Central memory CD8-positive, alpha-beta T cell (primary cell): ENCODE measurements at regions not wholly inside any gene's neighbourhood (a gene's known extent, or its start where the extent isn't known, plus 50 kb on each side); places are given as distances from the start of the nearest gene placed in this dataset.
"Not testable (repeated sequence)": the region's sequence is repeated elsewhere in the genome, so short reads cannot be mapped to it uniquely, and the experiment has no call there.

Experiments
- ATAC-seq: fragments of 150-1000 bp; cut with Tn5 transposase; replicated peaks from 2 replicates; pipeline ENCODE4 v1.10.0; 2022; ENCODE audit warnings: mild to moderate bottlenecking, moderate FRiP score, moderate number of reproducible peaks; ENCODE audit not compliant: poor library complexity, severe bottlenecking; ENCODE audit errors: extremely low read depth
- DNase-seq, 2 donors: peaks; one replicate each; pipeline ENCODE4 v3.0.0; 2021; ENCODE audit warnings: low spot score in 2 of 2
- H3K27ac Mint-ChIP-seq: one replicate; pipeline ENCODE4 v1.8.0; 2022; ENCODE audit warnings: low read depth, mild to moderate bottlenecking, moderate library complexity, mixed read lengths
- H3K27me3 Mint-ChIP-seq: one replicate; pipeline ENCODE4 v1.8.0; 2022; ENCODE audit warnings: mixed read lengths
- H3K36me3 Mint-ChIP-seq: one replicate; pipeline ENCODE4 v1.8.0; 2022; ENCODE audit warnings: mild to moderate bottlenecking, moderate library complexity, mixed read lengths; ENCODE audit not compliant: insufficient read depth
- H3K4me1 Mint-ChIP-seq: one replicate; pipeline ENCODE4 v1.8.0; 2022; ENCODE audit warnings: mixed read lengths
- H3K4me3 Mint-ChIP-seq: one replicate; pipeline ENCODE4 v1.8.0; 2022; ENCODE audit warnings: mild to moderate bottlenecking, moderate library complexity, mixed read lengths
- H3K9me3 Mint-ChIP-seq: one replicate; pipeline ENCODE4 v1.8.0; 2022; ENCODE audit warnings: mixed read lengths

- Mint-ChIP-seq H3K4me3 (no peak overlapping the region), H3K27me3 (no peaks in the 10 kb centered on the region), H3K36me3 (no peaks in the 10 kb centered on the region), H3K9me3 (no peaks in the 10 kb centered on the region), H3K4me1 (no peaks in the 10 kb centered on the region), H3K27ac (no peak overlapping the region)
- ATAC-seq (no peak), DNase-seq (no peak)
These were observed 749.2 kb upstream of the CRIM1 start for GRCh38 chr2:35606394-35606793.

- Mint-ChIP-seq H3K9me3 (peaks cover 14% of the 10 kb centered on the region), H3K4me3 (no peak overlapping the region), H3K36me3 (no peaks in the 10 kb centered on the region), H3K27ac (no peak overlapping the region), H3K27me3 (no peaks in the 10 kb centered on the region), H3K4me1 (no peaks in the 10 kb centered on the region)
- no peak for DNase-seq
- ATAC-seq: no peak
These were observed 757.3 kb upstream of the CRIM1 start for GRCh38 chr2:35598310-35598709.

- ATAC-seq: no peak
- no peak for DNase-seq
- no peak overlapping the region for H3K27ac Mint-ChIP-seq
- H3K4me1 Mint-ChIP-seq: no peaks in the 10 kb centered on the region
- no peak overlapping the region for H3K4me3 Mint-ChIP-seq
- H3K27me3 Mint-ChIP-seq: no peaks in the 10 kb centered on the region
- no peaks in the 10 kb centered on the region for H3K36me3 Mint-ChIP-seq
- H3K9me3 Mint-ChIP-seq: peaks cover 11% of the 10 kb centered on the region
These were observed 763.7 kb upstream of the CRIM1 start for GRCh38 chr2:35591886-35592285.

GRCh38 chr2:35585972-35586371, 769.6 kb upstream of the CRIM1 start:
- no peak for DNase-seq
- H3K36me3 Mint-ChIP-seq: no peaks in the 10 kb centered on the region
- peaks cover 5% of the 10 kb centered on the region for H3K9me3 Mint-ChIP-seq

GRCh38 chr2:35582637-35583036, 772.9 kb upstream of the CRIM1 start:
- no peak overlapping the region for H3K4me3 Mint-ChIP-seq
- ATAC-seq (no peak), DNase-seq (no peak)
- H3K27me3 Mint-ChIP-seq: no peaks in the 10 kb centered on the region
- H3K27ac Mint-ChIP-seq: no peak overlapping the region
- H3K4me1 Mint-ChIP-seq: no peaks in the 10 kb centered on the region
- peaks cover 1% of the 10 kb centered on the region for H3K36me3 Mint-ChIP-seq
- no peaks in the 10 kb centered on the region for H3K9me3 Mint-ChIP-seq

More at GRCh38 chr2:35585972-35586371, 769.6 kb upstream of the CRIM1 start:
- no peaks in the 10 kb centered on the region for H3K27me3 Mint-ChIP-seq
- H3K27ac Mint-ChIP-seq: no peak overlapping the region
- no peaks in the 10 kb centered on the region for H3K4me1 Mint-ChIP-seq
- no peak for ATAC-seq
- no peak overlapping the region for H3K4me3 Mint-ChIP-seq

- no peak overlapping the region for H3K4me3 Mint-ChIP-seq
- ATAC-seq: no peak
- no peaks in the 10 kb centered on the region for H3K27me3 Mint-ChIP-seq
- no peak for DNase-seq
- H3K36me3 Mint-ChIP-seq: peaks cover 1% of the 10 kb centered on the region
- H3K27ac Mint-ChIP-seq: no peak overlapping the region
- H3K9me3 Mint-ChIP-seq: no peaks in the 10 kb centered on the region
- H3K4me1 Mint-ChIP-seq: no peaks in the 10 kb centered on the region
These were observed 774.6 kb upstream of the CRIM1 start for GRCh38 chr2:35580956-35581355.

- H3K4me3 Mint-ChIP-seq, H3K27ac Mint-ChIP-seq: not testable (repeated sequence)
These were observed 787.0 kb upstream of the CRIM1 start for GRCh38 chr2:35568574-35568973.

GRCh38 chr2:35562488-35562887, 793.1 kb upstream of the CRIM1 start:
- no peak overlapping the region for H3K4me3 Mint-ChIP-seq
- H3K9me3 Mint-ChIP-seq: peaks cover 6% of the 10 kb centered on the region
- H3K27me3 Mint-ChIP-seq: no peaks in the 10 kb centered on the region

More at GRCh38 chr2:35568574-35568973, 787.0 kb upstream of the CRIM1 start:
- not testable (repeated sequence) for H3K36me3 Mint-ChIP-seq, DNase-seq, H3K27me3 Mint-ChIP-seq, H3K9me3 Mint-ChIP-seq, ATAC-seq, H3K4me1 Mint-ChIP-seq

GRCh38 chr2:35548171-35548570, 807.4 kb upstream of the CRIM1 start:
- no peaks in the 10 kb centered on the region for H3K4me1 Mint-ChIP-seq
- H3K27ac Mint-ChIP-seq: no peak overlapping the region
- no peaks in the 10 kb centered on the region for H3K27me3 Mint-ChIP-seq
- H3K4me3 Mint-ChIP-seq: no peak overlapping the region
- H3K36me3 Mint-ChIP-seq: no peaks in the 10 kb centered on the region
- ATAC-seq (no peak), DNase-seq (no peak)
- no peaks in the 10 kb centered on the region for H3K9me3 Mint-ChIP-seq

More at GRCh38 chr2:35562488-35562887, 793.1 kb upstream of the CRIM1 start:
- H3K36me3 Mint-ChIP-seq: no peaks in the 10 kb centered on the region
- H3K27ac Mint-ChIP-seq: no peak overlapping the region
- DNase-seq (no peak), ATAC-seq (no peak)
- H3K4me1 Mint-ChIP-seq: no peaks in the 10 kb centered on the region

GRCh38 chr2:35545301-35545700, 810.3 kb upstream of the CRIM1 start:
- Mint-ChIP-seq H3K36me3 (no peaks in the 10 kb centered on the region), H3K27ac (no peak overlapping the region), H3K27me3 (no peaks in the 10 kb centered on the region), H3K9me3 (no peaks in the 10 kb centered on the region), H3K4me3 (no peak overlapping the region), H3K4me1 (no peaks in the 10 kb centered on the region)
- DNase-seq: no peak
- ATAC-seq: no peak

- no peak overlapping the region for H3K4me3 Mint-ChIP-seq
- H3K27me3 Mint-ChIP-seq: no peaks in the 10 kb centered on the region
- no peaks in the 10 kb centered on the region for H3K4me1 Mint-ChIP-seq
- no peak overlapping the region for H3K27ac Mint-ChIP-seq
- H3K36me3 Mint-ChIP-seq: no peaks in the 10 kb centered on the region
- no peak for DNase-seq
- no peaks in the 10 kb centered on the region for H3K9me3 Mint-ChIP-seq
- ATAC-seq: no peak
These were observed 816.8 kb upstream of the CRIM1 start for GRCh38 chr2:35538796-35539195.

GRCh38 chr2:35530615-35531135, 824.9 kb upstream of the CRIM1 start:
- H3K4me3 Mint-ChIP-seq: no peak overlapping the region
- peaks cover 23% of the 10 kb centered on the region for H3K9me3 Mint-ChIP-seq
- ATAC-seq (no peak), DNase-seq (no peak)
- no peaks in the 10 kb centered on the region for H3K27me3 Mint-ChIP-seq
- H3K36me3 Mint-ChIP-seq: no peaks in the 10 kb centered on the region
- H3K4me1 Mint-ChIP-seq: no peaks in the 10 kb centered on the region
- H3K27ac Mint-ChIP-seq: no peak overlapping the region

- Mint-ChIP-seq H3K4me1 (no peaks in the 10 kb centered on the region), H3K36me3 (no peaks in the 10 kb centered on the region), H3K27me3 (no peaks in the 10 kb centered on the region), H3K27ac (no peak overlapping the region), H3K4me3 (no peak overlapping the region), H3K9me3 (peaks cover 29% of the 10 kb centered on the region)
- ATAC-seq: no peak
- DNase-seq: no peak
These were observed 828.8 kb upstream of the CRIM1 start for GRCh38 chr2:35526741-35527140.

GRCh38 chr2:35522450-35522849, 833.1 kb upstream of the CRIM1 start:
- no peaks in the 10 kb centered on the region for H3K27me3 Mint-ChIP-seq
- no peak overlapping the region for H3K27ac Mint-ChIP-seq
- H3K4me1 Mint-ChIP-seq: no peaks in the 10 kb centered on the region
- no peak for DNase-seq
- H3K9me3 Mint-ChIP-seq: peaks cover 10% of the 10 kb centered on the region
- no peak for ATAC-seq
- no peaks in the 10 kb centered on the region for H3K36me3 Mint-ChIP-seq
- H3K4me3 Mint-ChIP-seq: no peak overlapping the region
